ENCODE measurements at regions not wholly inside any gene's neighbourhood (a gene's known extent, or its start where the extent isn't known, plus 50 kb on each side); places are given as distances from the start of the nearest gene placed in this dataset.
A peak's percentile ranks its signal among the peaks of the same experiment; 100 is the strongest.
"Not testable (repeated sequence)": the region's sequence is repeated elsewhere in the genome, so short reads cannot be mapped to it uniquely, and the experiment has no call there.

GRCh38 chr2:58502931-58503330 is 261.8 kb upstream of the FANCL start:
- peak; percentile 3 for DNase-seq

DNA sequence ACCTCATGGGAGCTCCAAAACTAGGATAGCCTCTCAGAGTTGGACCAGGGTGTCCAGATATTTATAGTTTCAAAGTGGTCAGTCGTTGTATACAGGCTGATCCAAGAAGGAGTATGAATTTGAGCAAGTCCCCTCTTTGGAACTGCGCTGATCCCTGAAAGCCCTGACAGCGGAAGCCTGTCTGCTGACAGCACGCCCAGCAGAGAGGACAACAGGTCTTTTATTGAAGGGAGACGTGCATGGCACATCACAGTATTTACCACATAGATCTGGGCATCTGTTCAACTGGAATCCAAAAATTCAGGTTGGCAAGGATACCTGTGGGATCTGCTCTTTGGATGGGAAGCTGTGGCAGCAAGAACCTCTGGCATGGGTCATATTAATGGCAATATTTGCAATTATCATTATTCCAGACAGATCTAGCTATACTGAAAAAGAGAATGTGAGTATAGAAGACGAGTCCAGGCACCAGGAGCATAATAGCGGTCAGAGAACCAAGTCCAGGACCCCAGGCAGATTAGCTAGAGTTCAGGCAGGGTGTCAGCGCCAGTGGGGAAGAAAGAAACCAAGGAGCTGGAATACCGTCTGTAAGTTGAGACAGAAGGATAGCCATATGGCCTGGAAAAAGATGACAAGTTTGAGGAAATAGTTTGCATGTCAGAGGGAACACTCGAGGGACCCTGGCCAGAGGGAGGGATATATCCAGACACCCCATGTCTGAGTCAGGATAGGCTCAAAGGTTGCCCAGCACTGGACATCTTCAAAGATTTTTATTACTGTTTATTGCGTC is 260.4 kb upstream of the FANCL start:
- DNase-seq = no peak

GRCh38 chr2:58497168-58497567 is 256.0 kb upstream of the FANCL start:
- DNase-seq = no peak

DNA sequence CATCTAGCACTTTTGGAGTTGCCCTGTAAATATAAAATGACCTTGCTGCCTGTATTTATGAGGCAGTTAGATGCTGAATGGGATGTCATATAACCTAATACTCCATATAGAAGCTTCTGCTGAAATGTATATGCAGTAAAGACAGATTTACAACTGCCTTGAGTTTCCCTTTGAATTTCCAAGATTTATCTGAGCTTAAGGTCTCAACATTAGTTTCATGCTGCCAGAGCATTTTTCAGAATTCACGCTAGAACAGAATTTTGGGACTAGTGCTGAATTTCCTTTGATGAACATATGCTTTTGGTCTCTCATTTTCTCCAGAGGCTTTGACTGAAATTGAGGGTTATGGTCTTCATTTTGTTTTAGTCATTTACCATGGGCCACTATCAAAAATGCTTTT is 254.7 kb upstream of the FANCL start:
- no peak for DNase-seq

- DNase-seq = no peak
These were observed 253.0 kb upstream of the FANCL start for GRCh38 chr2:58494071-58494501.

DNA sequence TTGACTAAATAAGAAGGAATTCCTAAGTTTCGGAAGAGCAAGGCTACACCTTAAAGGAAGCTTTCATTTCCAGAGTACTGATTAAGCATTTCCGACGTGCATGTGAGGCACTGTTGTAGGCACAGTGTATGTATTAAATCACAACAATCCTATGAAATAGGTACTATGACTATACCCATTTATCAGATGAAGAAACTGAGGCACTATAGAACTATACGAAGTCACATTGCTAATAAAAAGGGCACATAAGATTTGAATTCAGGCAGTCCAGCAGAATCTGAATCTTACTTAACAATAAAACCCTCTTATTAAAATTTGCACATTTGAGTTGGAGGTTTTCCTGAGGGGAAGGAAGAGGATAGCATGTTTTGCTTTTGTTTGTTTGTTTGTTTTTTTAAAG is 243.5 kb upstream of the FANCL start:
- no peak for DNase-seq

GRCh38 chr2:58484221-58484620 is 243.1 kb upstream of the FANCL start:
- no peak for DNase-seq

DNA sequence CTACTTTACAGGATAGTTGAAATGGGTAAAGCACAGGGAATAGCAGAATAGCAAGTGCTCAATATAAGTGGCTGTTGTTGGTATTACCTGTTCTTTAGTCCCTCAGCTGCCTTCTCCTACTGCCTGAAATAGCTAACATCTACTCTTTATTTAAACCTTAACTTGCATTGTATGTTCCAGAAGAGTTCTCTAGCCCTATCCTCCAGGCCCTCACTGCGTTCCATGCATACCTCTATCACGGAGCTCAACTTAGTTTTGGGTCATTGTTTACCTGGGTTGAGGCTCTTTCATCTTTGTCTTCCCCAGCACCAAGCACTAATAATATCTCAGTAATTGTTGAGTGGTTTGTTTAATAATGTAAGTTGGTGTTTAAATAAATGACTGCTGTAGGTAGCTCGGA is 242.2 kb upstream of the FANCL start:
- DNase-seq = no peak

- no peak for DNase-seq
These were observed 240.5 kb upstream of the FANCL start for GRCh38 chr2:58481670-58482069.

DNA sequence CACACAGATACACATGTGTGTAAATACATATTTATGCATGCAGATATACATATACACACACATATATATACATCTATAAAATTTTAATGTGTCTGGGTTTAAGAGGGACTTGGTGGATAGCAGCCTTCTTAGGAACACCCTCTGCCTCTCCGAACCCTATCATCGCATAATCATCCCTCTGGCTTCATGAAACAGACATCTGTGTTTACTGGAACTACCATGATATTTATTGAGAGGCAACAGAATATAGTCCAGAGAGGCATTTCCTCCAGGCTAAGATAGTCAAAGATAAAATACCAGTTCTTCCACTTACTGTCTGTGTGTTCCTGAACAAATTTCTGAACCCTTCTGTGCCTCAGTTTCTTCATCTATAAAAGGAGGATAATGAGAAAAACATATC is 239.0 kb upstream of the FANCL start:
- no peak for DNase-seq

DNA sequence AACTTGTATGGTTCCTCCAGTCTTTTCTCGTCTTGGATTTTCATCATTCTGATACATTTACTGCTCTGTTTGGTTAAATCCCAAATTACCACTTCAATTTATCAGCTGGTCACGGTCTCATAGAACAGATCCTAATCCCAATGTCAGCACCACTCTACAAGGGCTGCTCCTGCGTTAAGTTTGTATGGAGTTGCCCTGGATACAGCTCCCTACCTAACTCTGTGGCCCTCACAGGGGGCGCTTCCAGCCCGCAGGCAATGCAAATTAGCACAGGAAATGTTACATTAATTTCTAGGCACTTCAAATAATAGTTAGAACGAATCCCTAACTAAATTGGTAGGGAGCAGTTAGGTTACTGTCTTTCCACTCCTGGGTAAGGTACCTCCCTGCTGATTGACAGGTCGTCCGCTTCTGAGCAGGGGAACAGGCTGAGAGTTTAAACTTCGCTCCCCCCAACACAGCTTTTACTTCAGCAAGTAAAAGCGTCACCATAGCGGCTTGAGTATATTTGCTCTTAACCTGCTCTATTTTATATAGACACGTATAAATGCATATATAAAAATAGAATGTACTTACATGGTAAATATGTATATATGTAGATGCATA is 238.5 kb upstream of the FANCL start:
- no peak for DNase-seq

GRCh38 chr2:58476556-58476955 is 235.4 kb upstream of the FANCL start:
- DNase-seq = no peak

GRCh38 chr2:58475756-58476155 is 234.6 kb upstream of the FANCL start:
- no peak for DNase-seq

DNA sequence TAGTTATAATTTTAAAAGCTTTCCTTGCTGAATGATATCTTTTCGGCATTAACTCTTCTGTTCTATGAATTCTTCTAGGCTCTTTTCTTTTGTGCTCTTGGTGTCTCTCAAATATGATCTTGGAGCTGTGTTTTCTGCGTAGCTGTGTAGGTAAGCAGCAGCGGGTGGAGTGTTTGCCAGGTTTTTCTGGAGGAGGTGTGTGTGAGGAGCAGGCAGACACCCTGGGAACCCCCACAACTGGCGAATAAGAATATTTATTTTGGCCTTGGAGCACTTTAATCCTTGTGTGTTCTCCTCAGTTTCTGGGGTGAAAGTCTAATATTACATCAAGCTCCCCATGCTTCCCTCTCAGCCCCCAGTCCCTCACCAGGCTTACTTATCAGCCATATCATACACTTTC is 232.0 kb upstream of the FANCL start:
- no peak for DNase-seq

- no peak for DNase-seq
These were observed 225.7 kb upstream of the FANCL start for GRCh38 chr2:58466804-58467203.

DNA sequence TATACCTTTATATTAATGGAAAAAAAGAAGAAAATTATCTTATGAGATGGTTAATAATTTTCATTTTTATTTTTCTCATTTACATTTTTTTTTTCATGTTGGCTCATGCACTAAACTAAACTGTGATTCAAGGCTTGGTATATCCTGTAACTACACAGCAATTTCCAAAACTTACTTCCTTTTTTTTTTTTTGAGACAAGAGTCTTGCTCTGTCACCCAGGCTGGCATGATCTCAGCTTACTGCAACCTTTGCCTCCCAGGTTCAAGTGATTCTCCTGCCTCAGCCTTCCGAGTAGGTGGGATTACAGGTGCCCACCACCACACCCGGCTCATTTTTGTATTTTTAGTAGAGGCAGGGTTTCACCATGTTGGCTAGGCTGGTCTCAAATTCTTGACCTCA is 224.9 kb upstream of the FANCL start:
- DNase-seq = not testable (repeated sequence)

GRCh38 chr2:58460670-58461069 is 219.5 kb upstream of the FANCL start:
- no peak for DNase-seq

- DNase-seq = no peak
These were observed 208.3 kb upstream of the FANCL start for GRCh38 chr2:58449286-58450010.

GRCh38 chr2:58448845-58449244 is 207.7 kb upstream of the FANCL start:
- no peak for DNase-seq

DNA sequence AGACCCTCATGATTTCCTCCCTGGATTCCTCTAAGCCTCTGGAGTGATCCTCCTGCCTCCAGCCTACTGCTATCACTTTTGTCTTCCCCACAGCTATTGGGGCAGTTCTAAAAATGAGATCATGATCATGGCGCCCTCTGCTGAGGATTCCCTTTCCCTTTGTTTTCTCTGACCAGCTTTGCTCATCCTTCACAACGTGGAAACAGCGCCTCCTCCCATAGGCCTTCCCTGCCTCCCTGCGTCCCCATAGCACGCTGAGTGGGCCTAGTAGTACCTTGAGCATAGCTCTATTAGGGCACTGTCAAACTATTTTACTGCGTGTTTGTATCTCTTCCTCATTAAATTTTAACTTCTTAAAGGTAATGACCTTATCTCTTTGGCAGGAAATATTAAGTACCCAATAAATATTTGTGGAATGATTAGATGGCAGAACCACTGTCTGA is 207.0 kb upstream of the FANCL start:
- peak; percentile 61 for DNase-seq

- DNase-seq = no peak
These were observed 206.5 kb upstream of the FANCL start for GRCh38 chr2:58447586-58447985.

DNA sequence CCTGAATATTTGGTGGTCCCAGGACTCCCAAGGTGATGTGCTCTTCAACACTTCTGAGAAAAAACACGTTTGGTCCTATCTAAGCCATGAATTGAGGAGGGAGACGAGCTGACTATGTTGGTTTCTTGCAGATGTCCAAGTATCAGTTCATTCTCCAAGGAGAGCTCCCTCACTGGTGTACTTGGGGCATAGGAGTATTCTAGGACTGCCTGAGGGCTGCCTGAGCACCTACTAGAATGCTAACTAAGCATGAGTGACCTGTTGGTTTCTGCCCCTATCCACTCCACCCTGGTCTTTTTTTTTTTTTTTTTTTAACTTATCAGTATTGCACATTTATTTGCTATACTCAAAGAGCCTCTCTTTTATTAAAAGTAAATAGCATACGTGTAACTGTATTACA is 200.5 kb upstream of the FANCL start:
- no peak for DNase-seq

GRCh38 chr2:58436872-58437271 is 195.7 kb upstream of the FANCL start:
- no peak for DNase-seq

GRCh38 chr2:58435246-58435645 is 194.1 kb upstream of the FANCL start:
- no peak for DNase-seq

All from NCI-H510A (cell line).